EL (cell line): ENCODE measurements at regions not wholly inside any gene's neighbourhood (a gene's known extent, or its start where the extent isn't known, plus 50 kb on each side); places are given as distances from the start of the nearest gene placed in this dataset.
A peak's percentile ranks its signal among the peaks of the same experiment; 100 is the strongest.
"Not testable (repeated sequence)": the region's sequence is repeated elsewhere in the genome, so short reads cannot be mapped to it uniquely, and the experiment has no call there.

Experiments used
- DNase-seq: peaks from one replicate; pipeline ENCODE4 v3.0.0-alpha.2; 2016

DNA sequence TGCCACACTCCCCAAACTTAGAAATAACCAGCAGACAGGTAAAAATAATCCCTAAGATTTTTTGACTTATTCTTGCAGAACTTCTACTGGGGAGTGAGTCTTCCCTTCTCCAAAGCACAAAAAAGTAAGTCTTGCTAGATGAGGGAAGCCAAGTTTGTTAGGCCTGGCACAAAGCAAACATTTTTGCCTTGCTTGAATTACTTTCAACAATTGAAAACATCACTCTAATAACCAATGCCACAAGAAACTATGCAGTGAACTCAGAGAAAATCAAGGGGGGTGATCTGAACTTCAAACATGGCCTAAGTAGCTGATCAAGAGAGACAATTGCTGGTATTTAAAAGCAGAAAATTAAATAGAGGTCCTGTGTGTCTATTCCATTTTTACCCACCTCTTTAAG lies 123.6 kb upstream of the SLC1A3 start:
- DNase-seq, result no peak

DNA sequence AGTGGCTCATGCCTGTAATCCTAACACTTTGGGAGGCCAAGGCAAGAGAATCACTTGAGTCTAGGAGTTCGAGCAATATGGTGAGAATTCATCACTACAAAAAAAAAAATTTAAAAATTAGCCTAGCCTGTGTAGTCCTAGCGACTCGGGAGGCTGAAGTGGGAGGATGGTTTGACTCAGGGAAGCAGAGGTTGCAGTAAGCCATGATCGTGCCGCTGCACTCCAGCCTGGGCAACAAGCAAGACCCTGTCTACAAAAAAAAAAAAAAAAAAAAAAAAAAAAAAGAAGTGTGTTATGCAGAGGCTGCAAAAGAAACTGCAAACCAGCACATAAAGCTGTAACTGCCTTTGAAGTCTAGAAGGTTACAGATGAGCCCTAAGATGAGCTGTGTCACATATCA lies 116.9 kb upstream of the SLC1A3 start:
- no peak for DNase-seq

DNA sequence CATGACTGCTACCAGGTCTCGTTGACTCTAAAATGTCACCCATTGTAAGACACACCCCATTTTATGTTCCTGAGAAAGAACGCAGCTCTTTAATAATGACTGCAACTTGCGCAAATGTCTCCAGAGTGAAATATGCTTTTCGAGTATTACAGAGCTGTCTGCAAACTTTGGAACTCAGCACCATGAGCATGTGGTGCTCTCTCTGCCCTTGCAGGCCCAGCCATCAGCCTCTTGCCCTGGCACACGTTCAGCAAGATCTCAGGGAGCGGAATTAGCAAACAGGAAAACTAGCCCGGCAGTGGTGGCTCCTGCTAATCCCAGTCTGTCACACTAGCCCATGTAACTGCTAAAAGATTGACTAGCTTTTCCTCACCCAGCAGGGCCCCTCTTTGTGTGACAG lies 114.5 kb upstream of the SLC1A3 start:
- no peak for DNase-seq

DNA sequence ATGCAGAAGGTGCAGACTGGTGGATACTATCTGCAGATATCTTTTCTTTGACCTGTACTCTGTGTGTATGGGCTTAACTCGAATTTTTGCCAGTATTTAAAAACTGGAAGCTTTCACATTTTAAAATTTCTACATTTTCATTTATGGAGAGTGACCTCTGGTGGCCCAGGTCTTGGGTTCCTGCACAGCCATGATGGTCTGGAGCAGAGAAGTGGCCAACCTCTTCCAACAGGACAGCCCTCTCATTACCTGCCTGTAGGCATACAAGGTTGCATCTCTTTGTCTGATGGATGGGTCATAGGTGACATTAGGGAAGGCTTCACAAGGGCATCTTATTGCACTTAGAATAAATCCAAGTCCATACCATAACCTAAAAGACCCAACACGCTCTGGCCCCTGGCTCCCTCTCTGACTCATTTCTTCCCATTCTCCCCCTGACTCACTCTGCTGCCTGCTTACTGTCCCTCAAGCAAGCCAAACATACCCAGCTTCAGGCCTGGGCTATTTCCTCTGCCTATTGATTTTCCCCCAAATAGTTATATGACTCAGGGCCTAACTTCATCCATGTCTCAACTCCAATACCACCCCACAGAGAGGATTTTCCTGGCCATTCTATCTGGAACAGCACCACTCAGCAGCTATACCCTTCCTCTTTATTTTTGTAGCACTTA lies 113.3 kb upstream of the SLC1A3 start:
- DNase-seq, result peak; percentile 51

DNA sequence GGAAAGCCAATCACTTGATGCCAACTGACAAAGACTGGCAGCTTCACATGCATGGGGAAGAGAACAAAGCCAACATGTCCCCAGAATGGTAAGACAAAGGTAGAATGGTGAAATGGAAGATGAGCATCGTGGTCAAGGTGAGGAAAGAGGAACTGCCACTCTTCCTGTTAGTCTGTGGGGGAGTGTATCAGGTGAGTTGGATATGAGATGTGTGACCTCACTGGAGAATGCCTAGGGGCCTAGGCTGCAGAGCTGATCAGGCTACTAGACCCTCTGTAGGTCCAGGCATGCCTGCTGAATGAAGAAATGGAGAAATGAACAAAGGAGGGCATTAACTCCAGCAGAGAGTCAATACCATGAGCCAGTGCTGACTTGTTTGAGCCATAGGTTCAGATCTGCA lies 112.4 kb upstream of the SLC1A3 start:
- no peak for DNase-seq

DNA sequence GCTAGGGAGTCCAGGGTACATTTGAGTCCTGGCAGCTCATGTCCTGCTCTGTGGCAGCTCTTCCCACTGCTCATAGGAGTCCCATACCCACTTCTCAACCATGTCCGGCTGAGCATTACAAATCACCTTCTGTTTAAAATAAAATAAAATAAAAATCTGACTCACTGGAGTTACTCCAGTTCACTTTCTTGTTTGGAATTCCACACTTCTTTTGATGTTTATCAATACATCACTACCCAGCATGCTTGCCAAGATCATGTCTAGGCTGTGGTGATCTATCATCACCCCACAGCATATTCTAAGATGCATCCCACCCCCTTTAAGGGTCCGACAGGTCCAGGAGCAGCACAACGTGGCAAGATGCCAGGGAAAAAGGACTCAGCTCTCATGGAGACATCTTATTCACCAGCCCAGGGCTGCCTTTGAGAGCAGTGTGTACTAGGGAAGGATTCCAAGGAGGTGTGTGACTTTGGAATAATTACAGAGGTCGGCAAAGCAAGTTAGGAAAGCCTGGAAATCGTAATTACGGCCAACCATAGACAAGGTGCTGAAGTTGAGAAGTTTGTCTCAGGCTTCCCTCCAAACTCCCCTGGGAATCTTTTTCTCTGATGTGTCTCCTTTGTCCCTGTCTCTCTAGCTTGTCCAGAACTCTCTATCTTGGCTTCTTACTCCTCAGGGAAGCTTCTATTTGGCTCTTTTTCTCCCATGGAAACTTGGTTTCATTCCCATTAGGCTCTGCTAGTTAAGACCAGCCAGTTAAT lies 111.4 kb upstream of the SLC1A3 start:
- peak; percentile 47 for DNase-seq

DNA sequence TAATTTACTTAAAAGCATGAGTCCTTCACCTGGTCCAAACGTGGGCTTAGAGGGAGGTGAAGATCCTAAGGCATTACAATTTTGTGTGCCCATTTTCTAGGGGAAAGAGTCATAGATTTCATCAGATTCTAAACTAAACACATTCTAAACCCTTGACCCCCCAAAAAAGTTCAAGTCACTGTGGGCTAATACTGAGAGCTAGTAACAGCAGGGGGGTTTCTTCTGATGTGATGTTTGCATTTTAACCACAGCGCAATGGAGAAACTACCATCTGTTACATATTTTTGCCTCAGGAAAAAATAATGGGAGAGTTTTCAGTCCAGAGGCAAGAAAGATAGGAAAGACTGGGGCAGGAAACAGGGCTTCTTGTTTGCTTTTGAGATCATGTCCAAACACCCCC lies 110.8 kb upstream of the SLC1A3 start:
- no peak for DNase-seq

DNA sequence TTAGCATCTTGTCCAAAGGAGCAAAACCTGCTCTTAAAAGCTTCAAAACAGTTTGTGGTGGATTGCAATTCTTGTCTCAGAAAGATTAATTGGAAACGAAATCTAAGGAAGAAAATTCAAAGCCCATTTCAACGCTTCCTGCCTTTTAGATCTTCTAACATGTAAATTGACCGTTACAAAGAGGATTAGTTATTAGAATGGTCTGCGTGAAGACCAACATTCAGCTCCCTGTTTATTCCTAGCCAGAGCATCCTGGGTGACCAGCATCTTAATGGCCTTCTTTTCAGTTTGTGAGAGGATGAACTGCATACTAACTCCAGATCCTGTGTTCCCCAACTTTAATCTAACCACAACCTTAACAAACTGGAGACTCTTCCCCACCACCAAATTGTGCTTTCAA lies 109.9 kb upstream of the SLC1A3 start:
- DNase-seq, result no peak

DNA sequence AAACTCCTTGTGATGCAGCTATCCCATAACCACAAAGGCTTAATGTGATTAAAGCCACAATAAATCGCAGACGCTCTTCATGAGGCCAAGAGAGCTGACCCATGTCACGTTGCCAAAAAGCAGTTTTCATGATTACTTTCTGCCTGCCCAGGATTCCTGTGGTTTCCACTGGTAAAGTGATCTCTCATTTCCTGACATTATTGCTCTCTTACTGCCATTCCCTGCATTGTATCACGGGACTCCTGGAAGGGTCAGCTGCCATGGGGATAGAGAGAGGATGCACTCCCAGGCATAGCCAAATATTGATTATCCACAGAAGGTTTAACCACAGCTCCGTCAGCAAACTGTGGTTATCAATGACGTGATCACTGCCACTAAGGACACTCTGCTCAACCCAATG lies 103.8 kb upstream of the SLC1A3 start:
- peak; percentile 96 for DNase-seq

DNA sequence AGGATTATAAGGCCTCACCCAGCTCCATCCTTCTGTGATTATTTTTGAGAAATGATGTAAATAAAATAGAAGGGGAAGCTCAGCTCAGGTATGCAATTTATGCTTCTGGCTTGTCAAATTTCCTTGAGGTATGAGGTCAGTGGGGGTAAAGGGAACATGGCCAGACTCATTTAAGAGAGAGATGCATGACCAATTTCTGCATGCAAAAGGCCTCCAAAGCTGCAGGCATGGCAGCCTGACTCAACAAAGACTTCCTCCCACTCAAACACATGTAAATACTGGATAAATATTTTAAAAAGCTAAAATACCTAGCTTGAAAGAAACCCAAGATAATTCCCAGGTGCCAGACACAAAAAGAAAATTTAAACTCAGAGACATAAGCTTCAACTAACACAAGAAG lies 101.4 kb upstream of the SLC1A3 start:
- no peak for DNase-seq

DNA sequence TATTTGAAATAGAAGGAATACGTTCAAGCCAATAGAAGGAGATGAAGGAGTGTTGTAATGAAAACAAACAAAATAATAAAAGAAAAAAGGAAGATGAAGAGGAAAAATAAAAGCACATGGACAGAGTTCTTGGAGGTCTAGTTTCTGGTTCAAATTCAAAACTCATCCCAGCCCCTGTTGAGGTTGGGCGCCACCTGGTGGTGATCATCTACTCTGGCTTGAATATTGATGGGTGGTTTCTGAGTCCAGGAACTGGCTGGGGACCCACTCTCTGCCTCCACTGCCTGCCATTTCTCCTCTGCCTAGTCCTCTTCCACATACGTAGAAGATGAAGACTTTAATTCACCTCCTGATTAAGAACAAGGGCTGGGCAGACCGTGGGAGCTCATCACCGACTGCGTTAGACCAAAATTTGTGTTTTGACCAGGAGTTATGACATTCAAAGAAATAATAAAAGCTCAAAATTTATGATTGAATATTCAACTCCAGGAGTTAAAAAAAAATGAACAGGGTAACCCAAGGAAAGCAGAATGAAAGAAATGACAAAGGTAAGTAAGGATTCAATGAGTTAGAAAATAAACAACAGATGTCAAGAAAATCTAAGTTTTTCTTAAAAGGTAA lies 99.0 kb upstream of the SLC1A3 start:
- DNase-seq, result peak; percentile 72

DNA sequence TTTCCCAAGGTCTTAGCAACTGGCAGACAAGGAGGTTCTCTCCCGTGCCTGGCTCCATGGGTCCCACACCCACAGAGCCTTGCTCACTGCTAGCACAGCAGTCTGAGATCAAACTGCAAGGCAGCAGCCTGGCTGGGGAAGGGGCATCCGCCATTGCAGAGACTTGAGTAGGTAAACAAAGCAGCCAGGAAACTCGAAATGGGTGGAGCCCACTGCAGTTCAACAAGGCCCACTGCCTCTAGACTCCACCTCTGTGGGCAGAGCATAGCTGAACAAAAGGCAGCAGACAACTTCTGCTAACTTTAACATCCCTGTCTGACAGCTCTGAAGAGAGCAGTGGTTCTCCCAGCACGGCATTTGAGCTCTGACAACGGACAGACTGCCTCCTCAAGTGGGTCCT lies 98.1 kb upstream of the SLC1A3 start:
- not testable (repeated sequence) for DNase-seq

DNA sequence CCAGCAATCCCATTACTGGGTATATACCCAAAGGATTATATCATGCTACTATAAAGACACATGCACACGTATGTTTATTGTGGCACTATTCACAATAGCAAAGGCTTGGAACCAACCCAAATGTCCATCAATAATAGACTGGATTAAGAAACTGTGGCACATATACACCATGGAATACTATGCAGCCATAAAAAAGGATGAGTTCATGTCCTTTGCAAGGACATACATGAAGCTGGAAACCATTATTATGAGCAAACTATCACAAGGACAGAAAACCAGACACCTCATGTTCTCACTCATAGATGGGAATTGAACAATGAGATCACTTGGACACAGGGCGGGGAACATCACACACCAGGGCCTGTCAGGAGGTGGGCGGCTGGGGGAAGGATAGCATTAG lies 92.8 kb upstream of the SLC1A3 start:
- DNase-seq, result not testable (repeated sequence)

DNA sequence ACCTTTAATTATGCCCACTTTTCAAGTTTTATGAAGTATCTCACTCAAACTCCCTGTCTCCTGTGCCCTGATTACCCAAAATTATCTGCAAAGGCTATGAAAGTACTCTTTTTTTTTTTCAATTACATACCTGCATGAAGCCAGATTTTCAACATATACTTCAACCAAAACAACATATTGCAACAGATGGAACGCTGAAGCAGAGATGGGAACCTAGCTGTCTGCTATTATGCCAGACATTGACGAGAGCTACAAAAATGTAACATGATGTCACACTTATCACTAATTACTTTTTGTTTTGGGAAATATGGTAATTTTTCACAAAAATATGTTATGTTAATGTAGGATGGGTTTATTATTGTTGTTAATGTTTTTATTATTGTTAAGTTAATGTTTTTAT lies 86.5 kb upstream of the SLC1A3 start:
- no peak for DNase-seq

DNA sequence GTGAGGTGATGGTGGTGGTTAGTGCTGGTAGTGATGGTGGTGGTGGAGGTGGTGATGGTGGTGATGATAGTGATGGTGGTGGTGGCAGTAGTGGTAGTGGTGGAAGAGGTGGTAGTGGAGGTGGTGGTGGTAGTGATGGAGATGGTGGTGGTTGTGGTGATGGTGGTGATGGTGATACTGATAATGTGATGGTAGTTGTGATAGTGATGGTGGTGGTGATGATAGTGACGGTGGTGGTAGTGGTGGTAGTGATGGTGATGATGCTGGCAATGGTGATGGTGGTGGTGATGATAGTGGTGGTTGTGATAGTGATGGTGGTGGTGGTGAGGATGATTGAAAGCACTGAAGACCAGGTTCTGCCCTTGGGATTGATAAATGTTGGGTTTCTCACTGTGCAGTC lies 85.2 kb upstream of the SLC1A3 start:
- no peak for DNase-seq

DNA sequence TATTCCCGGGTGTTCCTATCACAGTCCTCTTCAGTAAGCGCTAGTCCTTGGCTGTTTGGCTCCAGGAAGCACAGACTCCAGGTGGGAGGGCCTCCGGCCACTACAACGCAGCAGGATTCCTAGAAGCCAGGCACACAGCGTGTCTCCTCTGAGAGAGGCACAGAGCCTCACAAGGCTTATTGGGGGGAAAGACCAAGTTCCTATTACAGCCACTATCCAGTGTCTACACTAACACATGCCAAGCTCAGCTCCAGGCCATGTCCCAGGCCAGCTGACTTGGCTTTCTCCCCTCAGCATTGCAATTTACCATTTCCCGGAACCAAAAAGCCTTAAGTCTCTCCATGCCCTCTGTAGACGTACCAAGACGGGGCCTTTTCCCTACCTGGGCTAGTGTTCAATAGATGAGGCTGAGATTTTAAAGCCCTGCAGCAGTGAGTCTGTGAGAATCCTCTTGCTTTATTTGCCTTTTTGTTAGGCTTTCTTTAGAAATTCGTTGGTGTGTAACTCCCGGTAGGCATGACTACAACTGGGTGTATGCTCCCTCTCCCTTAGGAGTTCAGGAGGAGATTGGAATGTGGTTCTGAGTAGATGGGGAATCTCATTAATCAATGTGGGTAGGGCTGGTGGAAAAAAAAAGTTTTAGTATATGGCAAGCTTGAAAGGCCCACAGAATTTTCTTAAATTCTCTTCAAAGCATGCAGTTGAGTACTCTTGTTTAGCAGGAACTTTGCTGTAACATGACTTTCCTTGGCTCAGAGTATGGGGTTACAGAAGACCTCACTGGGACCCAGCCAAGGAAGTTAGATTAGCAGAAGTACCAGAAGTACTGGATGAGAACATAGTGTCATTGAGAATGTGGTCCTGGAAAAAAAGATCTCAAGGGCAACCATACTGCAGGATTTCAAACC lies 84.3 kb upstream of the SLC1A3 start:
- DNase-seq, result no peak

DNA sequence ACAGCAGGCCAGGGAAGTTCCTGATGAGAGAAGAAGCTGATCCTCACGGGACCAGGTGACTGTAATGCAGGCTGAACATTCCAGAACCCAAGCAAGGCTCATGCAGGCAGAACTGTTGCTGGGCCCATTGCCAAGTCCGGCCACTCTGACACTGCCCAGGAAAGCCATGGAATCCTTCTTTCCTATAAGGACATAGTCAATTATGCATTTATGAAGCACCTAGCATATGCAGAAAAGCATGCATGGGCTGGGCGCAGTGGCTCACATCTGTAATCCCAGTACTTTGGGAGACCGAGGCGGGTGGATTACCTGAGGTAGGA lies 83.7 kb upstream of the SLC1A3 start:
- DNase-seq, result no peak

DNA sequence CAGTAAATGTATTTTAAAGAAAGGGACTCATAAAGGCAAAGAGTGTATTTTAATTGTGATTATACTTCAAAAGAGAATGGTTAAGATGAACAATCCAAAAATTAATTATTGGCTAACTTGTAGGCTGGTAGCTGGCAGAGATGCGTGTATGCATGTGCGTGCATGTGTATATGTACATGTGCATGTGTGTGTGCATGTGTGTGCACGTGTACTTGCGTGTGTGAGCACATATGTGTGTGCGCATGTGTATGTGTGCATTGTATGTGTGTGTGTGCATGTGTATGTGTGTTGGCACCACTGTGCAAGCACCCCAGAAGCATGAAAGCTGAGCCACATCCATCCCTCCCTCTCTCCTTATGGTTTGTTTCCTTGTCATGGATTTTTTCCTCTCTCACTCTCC lies 83.0 kb upstream of the SLC1A3 start:
- DNase-seq, result no peak

DNA sequence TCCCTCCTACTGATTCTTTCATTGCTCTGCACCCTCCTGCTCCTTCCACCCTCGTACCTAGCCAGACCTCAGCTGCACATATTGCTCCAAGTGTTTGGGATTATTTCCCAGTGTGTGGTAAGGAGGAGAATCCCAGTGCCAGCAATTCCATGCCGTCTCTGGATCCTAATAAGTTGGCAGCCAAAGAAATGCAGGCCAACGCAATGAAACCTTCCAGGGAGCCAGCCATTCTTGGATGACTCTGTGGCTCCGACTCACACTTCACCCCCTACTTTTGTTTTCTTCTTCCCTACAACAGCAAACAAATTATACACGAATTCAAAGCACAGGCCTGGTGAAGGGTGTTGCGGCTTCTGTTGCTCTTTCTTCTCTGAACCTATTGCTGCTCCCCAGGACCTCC lies 82.5 kb upstream of the SLC1A3 start:
- DNase-seq, result no peak

DNA sequence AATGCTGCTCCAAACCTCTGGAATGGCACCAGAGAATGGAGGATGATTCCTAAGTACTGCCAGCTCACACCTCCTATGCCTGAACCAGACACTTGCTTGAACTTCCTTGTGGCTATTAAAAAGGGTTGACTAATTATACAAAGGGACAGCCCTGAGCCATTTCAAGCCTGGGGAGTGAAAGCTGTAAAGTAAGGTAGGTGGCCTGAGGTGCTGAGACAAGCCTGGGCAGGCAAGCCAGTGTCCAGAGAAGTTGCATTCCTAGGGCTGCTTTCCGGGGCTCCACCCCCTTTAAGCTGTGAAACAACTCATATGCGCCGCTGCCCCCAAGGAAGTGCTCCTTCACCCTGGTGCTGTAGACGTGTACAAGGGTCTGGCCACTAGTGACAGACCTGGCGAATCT lies 79.9 kb upstream of the SLC1A3 start:
- DNase-seq, result no peak

DNA sequence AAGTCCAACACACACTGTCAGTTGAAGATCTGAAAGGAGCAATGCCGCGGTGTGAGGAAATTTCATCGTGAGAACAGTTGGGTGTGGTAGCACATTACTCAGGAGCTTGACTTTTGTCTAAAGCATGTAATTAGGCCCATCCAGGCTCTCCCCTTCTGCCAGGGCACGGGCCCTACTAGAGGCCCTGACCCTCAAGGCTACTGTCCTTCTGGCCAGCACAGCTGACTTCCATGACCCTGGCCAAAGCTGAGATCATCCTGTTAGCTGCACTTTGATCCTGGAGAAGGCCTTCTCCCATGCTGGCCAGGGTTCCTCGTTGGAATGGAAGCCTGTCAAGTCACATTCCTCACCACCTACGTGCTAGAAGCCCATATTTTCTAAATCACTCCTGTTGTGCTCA lies 77.8 kb upstream of the SLC1A3 start:
- DNase-seq, result no peak

DNA sequence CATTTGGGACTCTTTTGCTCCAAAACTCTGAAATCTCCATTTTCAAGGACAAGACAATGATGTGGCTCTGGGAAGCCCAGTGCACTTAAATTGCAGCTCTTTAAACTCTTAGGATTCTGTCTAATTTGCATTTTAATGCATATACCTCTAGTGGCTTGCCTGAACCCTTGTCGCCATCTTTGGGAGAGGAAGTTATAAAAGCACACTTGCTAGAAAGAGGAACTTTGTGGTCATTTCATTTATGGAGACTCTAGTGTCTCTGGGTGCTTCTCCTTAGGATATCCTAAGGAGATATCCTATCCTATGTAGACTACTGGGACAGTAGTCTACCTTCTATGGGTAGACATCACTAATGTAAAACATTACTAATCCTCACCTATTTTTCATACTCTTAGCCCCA lies 77.3 kb upstream of the SLC1A3 start:
- no peak for DNase-seq

DNA sequence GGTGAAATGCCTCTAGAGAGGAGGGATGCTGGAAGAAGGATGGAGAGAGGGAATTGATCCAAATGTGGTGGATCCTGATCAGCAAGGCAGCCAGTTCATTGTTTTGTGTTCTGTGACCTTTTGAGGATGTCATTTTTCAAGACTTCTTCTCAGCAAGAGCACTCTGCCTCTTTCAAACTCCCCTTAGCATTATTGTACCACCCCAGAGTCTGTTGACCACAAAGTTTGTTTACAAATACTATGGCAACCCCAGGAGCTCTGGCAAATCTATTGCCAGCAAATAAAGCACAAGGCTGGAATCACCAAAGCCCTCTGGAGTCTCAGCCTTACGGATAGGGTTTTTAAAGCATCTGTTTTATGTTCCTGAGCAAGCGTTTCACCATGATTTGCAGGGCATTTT lies 76.2 kb upstream of the SLC1A3 start:
- DNase-seq, result no peak

DNA sequence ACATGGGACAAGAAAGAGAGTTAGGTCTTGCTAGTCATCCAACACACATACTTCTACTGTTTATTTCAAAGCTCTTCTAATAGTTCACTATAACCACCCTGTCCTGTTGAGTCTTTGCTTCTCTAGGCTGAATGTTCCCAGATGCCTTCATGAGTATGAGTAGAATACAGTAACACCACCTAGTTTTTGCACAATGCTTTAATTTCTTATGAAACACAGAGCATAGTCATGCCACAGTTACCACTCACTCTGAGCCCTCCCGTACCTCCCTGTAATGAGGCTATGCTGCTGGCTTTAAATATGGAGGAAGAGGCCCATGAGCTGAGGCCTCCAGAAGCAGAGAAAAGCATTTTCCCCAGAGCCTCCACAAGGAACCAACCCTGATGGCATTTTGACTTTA lies 75.0 kb upstream of the SLC1A3 start:
- DNase-seq, result no peak
